AG04449 (cell line): ENCODE measurements at regions not wholly inside any gene's neighbourhood (a gene's known extent, or its start where the extent isn't known, plus 50 kb on each side); places are given as distances from the start of the nearest gene placed in this dataset.

ENCODE experiments used
- CTCF ChIA-PET: fragments of 350-600 bp; formaldehyde crosslinking; extraction: SDS; loops from one replicate; lab custom pipeline; 2021; ENCODE audit warnings: antibody characterized with exemption; lab: Yijun Ruan, JAX
- POLR2A ChIA-PET: fragments of 400-600, 350-600 bp; formaldehyde crosslinking; extraction: SDS; loops from one replicate; lab custom pipeline; 2020; ENCODE audit warnings: antibody characterized with exemption, inconsistent platforms; lab: Yijun Ruan, JAX
- DNase-seq: peaks from one replicate; pipeline ENCODE4 v3.0.0-alpha.2; 2010; ENCODE audit warnings: low read depth, low spot score
- H3K4me3 ChIP-seq: 2 replicates; pipeline ENCODE4 v1.5.1; 2011; ENCODE audit warnings: low read depth, mild to moderate bottlenecking, control low read depth, low read length
- TF ChIP-seq, protein P1 (sequence below): IDR thresholded peaks from one replicate; pipeline ENCODE4 v1.5.1; 2011; ENCODE audit warnings: mild to moderate bottlenecking, moderate library complexity, low read length, control low read depth, inconsistent platforms; ENCODE audit not compliant: insufficient read depth; ENCODE audit errors: missing control alignments

DNA sequence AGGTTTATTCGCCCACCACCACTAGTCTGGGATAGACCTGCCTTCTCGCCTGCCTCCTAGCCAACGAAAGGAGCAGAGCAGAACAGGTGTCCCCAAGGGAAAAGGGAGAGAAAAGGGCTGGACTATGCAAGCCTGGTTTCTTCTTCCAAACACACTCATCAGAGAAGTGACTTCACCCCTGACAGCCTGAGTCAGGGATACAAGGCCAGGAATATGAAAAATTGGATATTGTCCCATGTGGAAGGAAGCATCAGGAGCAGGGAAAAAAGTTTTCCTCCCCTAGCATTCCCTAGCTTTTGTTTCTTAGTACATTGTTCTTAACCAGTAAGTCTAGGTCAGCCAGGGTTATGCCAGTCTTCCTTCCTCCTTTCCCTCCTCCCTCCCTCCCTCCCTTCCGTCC, 56.9 kb upstream of the TNRC6B start:
- H3K4me3 ChIP-seq, result no peak overlapping the region
- POLR2A ChIA-PET, result no interaction called here
- DNase-seq, result no peak
- CTCF ChIA-PET, result no interaction called here
- TF ChIP-seq, protein P1, sequence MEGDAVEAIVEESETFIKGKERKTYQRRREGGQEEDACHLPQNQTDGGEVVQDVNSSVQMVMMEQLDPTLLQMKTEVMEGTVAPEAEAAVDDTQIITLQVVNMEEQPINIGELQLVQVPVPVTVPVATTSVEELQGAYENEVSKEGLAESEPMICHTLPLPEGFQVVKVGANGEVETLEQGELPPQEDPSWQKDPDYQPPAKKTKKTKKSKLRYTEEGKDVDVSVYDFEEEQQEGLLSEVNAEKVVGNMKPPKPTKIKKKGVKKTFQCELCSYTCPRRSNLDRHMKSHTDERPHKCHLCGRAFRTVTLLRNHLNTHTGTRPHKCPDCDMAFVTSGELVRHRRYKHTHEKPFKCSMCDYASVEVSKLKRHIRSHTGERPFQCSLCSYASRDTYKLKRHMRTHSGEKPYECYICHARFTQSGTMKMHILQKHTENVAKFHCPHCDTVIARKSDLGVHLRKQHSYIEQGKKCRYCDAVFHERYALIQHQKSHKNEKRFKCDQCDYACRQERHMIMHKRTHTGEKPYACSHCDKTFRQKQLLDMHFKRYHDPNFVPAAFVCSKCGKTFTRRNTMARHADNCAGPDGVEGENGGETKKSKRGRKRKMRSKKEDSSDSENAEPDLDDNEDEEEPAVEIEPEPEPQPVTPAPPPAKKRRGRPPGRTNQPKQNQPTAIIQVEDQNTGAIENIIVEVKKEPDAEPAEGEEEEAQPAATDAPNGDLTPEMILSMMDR, result no peak

DNA sequence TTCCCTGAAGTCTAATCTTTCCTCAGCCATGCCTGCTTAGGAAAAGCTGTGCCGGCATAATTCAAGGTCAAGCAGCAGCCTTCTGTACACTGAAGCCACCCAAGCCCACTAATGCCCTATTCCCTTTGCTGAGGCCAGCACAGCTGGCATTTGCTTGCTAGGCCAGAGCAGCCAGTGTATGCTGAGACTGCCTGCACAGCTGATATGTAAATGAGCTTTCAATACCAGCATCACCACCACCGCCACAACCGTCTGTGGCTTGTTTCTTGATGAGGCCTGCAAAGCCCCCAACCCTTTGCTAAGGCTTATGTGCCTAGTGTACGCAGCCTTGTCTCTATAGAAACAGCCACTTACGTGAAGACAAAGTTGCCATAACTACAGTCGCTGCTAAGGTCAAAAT, 56.3 kb upstream of the TNRC6B start:
- no peak for DNase-seq
- no peak overlapping the region for H3K4me3 ChIP-seq
- POLR2A ChIA-PET, result no interaction called here
- CTCF ChIA-PET, result no interaction called here
- TF ChIP-seq, protein P1, result no peak

DNA sequence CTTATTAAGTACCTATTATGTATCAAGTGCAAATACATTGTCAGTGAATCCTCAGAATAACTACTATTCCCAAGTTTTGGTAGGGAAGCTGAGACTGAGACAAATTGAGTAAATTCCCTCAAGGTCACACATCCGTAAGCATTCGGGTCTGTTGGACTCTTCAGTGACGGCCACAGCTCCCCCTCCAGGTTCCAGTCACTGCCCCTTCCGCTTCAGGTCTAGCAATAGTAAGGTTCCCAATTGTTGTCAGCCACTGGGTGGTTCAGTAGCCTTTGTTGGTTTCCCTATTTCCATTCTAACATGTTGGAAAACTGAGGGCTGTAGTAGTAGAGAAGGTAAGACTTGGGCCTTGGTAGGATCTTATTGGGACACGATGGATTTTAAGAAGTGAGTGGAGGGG, 54.9 kb upstream of the TNRC6B start:
- H3K4me3 ChIP-seq, result no peak overlapping the region
- ChIA-PET POLR2A (no interaction called here), CTCF (interaction anchor here (1.4 kb wide), 1 partner anchor 70 kb away, joined by 3 read pairs; no protein-coding TSS in a partner anchor)
- TF ChIP-seq, protein P1, result no peak
- DNase-seq, result no peak

- H3K4me3 ChIP-seq, result no peak overlapping the region
- CTCF ChIA-PET, result interaction anchor here (1.4 kb wide), 1 partner anchor 70 kb away, joined by 3 read pairs; no protein-coding TSS in a partner anchor
- POLR2A ChIA-PET, result no interaction called here
- DNase-seq, result no peak
- TF ChIP-seq, protein P1, result no peak
Measured at GRCh38 chr22:40123387-40123786, 54.3 kb upstream of the TNRC6B start.
